ENCODE measurements at regions not wholly inside any gene's neighbourhood (a gene's known extent, or its start where the extent isn't known, plus 50 kb on each side); places are given as distances from the start of the nearest gene placed in this dataset.
"Not testable (repeated sequence)": the region's sequence is repeated elsewhere in the genome, so short reads cannot be mapped to it uniquely, and the experiment has no call there.

DNA sequence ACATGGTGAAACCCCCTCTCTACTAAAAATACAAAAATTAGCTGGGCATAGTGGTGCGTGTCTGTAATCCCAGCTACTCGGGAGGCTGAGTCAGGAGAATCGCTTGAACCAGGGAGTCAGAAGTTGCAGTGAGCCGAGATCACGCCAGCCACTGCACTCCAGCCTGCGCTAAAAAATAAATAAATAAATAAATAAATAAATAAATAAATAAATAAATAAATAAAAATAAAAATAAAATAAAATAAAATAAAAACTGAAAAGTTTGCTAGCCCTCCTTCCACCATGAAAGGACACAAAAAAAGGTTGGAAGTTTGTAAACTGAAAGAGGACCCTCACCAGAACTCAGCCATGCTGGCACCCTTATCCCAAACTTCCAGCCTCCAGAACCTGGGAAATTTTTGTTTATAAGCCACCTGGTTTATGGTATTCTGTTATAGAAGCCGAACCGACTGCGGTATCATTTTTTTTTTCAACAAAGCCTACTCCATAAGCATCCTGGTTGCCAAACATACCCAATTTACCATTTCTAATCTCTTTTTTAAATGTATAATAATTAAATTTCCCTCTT lies 448.2 kb downstream of the SEMA3D start:
- WGBS, 4 donors, result 91 to 96% (median 93%) methylated on average over 9 of the region's 9 CpGs
- Histone ChIP-seq H3K27ac (no peak overlapping the region), H3K4me3 (no peak overlapping the region), H3K36me3 (replicated peaks in 1 of 2) (no peaks in the 10 kb centered on the region), H3K4me1 (replicated peaks in 1 of 2) (no peaks in the 10 kb centered on the region), H3K9me3 (replicated peaks in 1 of 3) (no peaks in the 10 kb centered on the region), H3K27me3 (no peaks in the 10 kb centered on the region)
- TF ChIP-seq POLR2A (IDR thresholded peaks at IDR 0.05), result no peak
- TF ChIP-seq, protein P1, sequence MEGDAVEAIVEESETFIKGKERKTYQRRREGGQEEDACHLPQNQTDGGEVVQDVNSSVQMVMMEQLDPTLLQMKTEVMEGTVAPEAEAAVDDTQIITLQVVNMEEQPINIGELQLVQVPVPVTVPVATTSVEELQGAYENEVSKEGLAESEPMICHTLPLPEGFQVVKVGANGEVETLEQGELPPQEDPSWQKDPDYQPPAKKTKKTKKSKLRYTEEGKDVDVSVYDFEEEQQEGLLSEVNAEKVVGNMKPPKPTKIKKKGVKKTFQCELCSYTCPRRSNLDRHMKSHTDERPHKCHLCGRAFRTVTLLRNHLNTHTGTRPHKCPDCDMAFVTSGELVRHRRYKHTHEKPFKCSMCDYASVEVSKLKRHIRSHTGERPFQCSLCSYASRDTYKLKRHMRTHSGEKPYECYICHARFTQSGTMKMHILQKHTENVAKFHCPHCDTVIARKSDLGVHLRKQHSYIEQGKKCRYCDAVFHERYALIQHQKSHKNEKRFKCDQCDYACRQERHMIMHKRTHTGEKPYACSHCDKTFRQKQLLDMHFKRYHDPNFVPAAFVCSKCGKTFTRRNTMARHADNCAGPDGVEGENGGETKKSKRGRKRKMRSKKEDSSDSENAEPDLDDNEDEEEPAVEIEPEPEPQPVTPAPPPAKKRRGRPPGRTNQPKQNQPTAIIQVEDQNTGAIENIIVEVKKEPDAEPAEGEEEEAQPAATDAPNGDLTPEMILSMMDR (IDR thresholded peaks at IDR 0.05), result no peak
- DNase-seq, result no peak
- intact Hi-C loops (cut with DNase I), result no loop called here

DNA sequence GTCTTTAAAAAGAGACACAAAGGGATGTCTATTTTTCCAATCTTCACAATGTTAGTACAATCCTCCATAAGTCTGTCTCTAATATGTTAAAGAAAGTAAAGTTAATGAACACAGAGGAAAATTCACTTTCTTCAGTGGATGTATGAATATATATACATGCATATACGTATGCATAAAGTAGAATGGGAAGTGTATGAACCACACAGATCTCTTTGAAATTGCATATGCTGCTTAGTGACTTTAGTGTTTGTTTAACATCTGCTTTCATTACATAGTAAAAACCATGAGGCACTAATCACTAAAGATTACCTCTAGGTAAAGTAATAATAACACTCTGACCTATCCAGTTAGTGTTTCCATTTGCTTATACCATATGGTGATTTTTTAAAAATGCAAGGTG lies 451.2 kb downstream of the SEMA3D start:
- intact Hi-C loops (cut with DNase I), result no loop called here
- 67 to 92% (median 75%) methylated on average over 1 of the region's 1 CpG for WGBS, 4 donors

DNA sequence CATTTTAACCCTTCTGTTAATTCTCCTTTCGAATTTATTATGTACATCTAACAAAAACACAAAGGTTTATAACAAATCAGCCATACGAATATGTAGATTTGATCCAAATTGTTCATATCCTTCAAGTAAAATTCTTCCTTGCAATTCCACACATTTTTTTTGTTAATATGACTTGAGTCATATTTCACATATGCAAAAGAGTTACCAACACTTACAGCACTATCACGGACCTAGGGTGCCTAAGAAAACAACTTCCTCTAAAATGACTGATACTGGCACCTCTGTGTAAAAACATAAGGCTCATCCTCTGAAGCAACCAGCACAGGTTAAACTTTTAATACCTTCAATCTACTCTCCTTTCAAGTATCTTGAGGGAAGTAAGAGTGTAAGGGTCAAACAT lies 451.8 kb downstream of the SEMA3D start:
- WGBS, 4 donors, result 59 to 78% (median 67%) methylated on average over 3 of the region's 3 CpGs
- Histone ChIP-seq H3K9me3 (replicated peaks in 1 of 3) (no peaks in the 10 kb centered on the region), H3K27ac (no peak overlapping the region), H3K4me3 (no peak overlapping the region), H3K27me3 (no peaks in the 10 kb centered on the region), H3K36me3 (replicated peaks in 1 of 2) (no peaks in the 10 kb centered on the region), H3K4me1 (replicated peaks in 1 of 2) (no peaks in the 10 kb centered on the region)
- intact Hi-C loops (cut with DNase I), result no loop called here
- TF ChIP-seq, protein P1 (IDR thresholded peaks at IDR 0.05), result no peak
- no peak for TF ChIP-seq POLR2A (IDR thresholded peaks at IDR 0.05)
- no peak for DNase-seq

More for the DNA sequence above, 451.2 kb downstream of the SEMA3D start:
- H3K9me3 ChIP-seq (replicated peaks in 1 of 3), result no peaks in the 10 kb centered on the region
- no peak for DNase-seq
- no peak for TF ChIP-seq POLR2A (IDR thresholded peaks at IDR 0.05)
- TF ChIP-seq, protein P1 (IDR thresholded peaks at IDR 0.05), result no peak
- no peaks in the 10 kb centered on the region for H3K4me1 ChIP-seq (replicated peaks in 1 of 2)
- no peaks in the 10 kb centered on the region for H3K27me3 ChIP-seq
- H3K4me3 ChIP-seq, result no peak overlapping the region
- no peaks in the 10 kb centered on the region for H3K36me3 ChIP-seq (replicated peaks in 1 of 2)
- no peak overlapping the region for H3K27ac ChIP-seq

DNA sequence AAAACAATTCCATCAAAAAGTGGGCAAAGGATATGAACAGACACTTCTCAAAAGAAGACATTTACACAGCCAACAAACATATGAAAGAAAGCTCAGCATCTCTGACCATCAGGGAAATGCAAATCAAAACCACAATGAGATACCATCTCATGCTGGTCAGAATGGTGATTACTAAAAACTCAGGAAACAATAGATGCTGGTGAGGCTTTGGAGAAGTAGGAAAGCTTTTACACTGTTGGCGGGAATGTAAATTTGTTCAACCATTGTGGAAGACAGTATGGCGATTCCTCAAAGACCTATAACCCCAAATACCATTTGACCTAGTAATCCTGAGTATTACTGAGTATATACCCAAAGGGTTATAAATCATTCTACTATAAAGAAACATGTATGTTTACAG lies 452.9 kb downstream of the SEMA3D start:
- DNase-seq; H3K27ac ChIP-seq; H3K4me1 ChIP-seq (replicated peaks in 1 of 2); H3K4me3 ChIP-seq; intact Hi-C loops (cut with DNase I); H3K9me3 ChIP-seq (replicated peaks in 1 of 3); H3K36me3 ChIP-seq (replicated peaks in 1 of 2); H3K27me3 ChIP-seq: not testable (repeated sequence)
- WGBS, 4 donors, result 84 to 89% (median 87%) methylated on average over 2 of the region's 2 CpGs

DNA sequence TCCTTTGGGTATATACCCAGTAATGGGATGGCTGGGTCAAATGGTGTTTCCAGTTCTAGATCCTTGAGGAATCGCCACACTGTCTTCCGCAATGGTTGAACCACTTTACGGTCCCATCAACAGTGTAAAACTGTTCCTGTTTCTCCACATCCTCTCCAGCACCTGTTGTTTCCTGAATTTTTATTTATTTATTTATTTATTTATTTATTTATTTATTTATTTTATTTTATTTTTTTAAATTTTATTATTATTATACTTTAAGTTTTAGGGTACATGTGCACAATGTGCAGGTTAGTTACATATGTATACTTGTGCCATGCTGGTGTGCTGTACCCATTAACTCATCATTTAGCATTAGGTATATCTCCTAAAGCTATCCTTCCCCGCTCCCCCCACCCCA lies 456.0 kb downstream of the SEMA3D start:
- H3K36me3 ChIP-seq (replicated peaks in 1 of 2); H3K4me1 ChIP-seq (replicated peaks in 1 of 2); H3K4me3 ChIP-seq; H3K27me3 ChIP-seq; intact Hi-C loops (cut with DNase I); H3K9me3 ChIP-seq (replicated peaks in 1 of 3); H3K27ac ChIP-seq; DNase-seq: not testable (repeated sequence)
- WGBS, 4 donors, result 96 to 98% (median 97%) methylated on average over 4 of the region's 4 CpGs
